ENCODE measurements at regions not wholly inside any gene's neighbourhood (a gene's known extent, or its start where the extent isn't known, plus 50 kb on each side); places are given as distances from the start of the nearest gene placed in this dataset.
"Not testable (repeated sequence)": the region's sequence is repeated elsewhere in the genome, so short reads cannot be mapped to it uniquely, and the experiment has no call there.

- intact Hi-C loops (cut with micrococcal nuclease): no loop called here
Measured at GRCh38 chrX:111041018-111041462, 55.0 kb upstream of the PAK3 start.

- intact Hi-C loops (cut with micrococcal nuclease): no loop called here
Measured at GRCh38 chrX:111040377-111041017, 55.5 kb upstream of the PAK3 start.

- intact Hi-C loops (cut with micrococcal nuclease): no loop called here
Measured at GRCh38 chrX:111039606-111040005, 56.4 kb upstream of the PAK3 start.

GRCh38 chrX:111035991-111036390 is 60.0 kb upstream of the PAK3 start:
- intact Hi-C loops (cut with micrococcal nuclease): no loop called here

DNA sequence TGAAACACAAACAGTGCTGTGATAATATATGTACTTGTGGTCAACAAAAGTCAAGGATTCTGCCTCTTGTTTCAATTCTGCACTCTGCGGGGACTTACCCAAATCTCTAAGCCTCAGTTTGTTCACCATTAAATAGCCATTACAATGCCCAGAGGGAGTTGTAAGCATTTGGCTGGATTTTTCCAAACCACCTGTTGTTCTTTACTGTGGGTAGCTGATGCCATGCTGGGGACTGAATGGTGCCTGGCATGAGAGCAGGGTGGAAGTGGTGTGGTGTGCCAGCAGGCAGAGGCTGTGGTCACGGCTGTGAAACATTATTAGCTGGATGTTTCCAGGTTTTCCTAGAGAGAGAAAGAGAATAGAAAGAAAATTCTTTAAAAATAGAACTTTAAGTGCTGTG is 60.7 kb upstream of the PAK3 start:
- intact Hi-C loops (cut with micrococcal nuclease): no loop called here

DNA sequence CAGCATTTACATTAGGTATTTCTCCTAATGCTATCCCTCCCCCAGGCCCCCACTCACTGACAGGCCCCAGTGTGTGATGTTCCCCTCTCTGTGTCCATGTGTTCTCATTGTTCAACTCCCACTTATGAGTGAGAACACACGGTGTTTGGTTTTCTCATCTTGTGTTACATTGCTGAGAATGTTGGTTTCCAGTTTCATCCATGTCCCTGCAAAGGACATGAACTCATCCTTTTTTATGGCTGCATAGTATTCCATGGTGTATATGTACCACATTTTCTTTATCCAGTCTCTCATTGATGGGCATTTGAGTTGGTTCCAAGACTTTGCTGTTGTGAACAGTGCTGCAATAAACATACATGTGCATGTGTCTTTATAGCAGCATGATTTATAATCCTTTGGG is 73.0 kb upstream of the PAK3 start:
- intact Hi-C loops (cut with micrococcal nuclease): not testable (repeated sequence)

- intact Hi-C loops (cut with micrococcal nuclease): no loop called here
Measured at GRCh38 chrX:111020283-111020682, 75.7 kb upstream of the PAK3 start.

- intact Hi-C loops (cut with micrococcal nuclease): no loop called here
Measured at GRCh38 chrX:111013778-111014455, 82.1 kb upstream of the PAK3 start.

DNA sequence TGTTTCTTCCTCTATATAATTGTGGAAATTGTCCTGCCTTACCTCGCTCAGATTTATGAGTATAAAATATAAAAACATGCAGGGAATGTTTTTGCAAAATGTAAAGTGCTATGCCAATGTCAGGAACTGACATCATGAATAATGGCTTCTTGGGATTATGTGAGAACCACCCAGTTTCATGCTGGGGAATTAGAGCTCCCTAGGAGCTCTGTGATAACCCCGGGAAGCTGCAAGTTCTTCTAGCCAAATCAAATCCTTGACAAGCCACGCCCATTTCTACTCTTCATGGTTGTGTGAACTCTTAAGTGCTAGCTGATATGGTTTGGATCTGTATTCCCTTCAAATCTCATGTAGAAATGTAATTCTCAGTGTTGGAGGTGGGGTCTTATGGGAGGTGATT is 85.9 kb upstream of the PAK3 start:
- intact Hi-C loops (cut with micrococcal nuclease): no loop called here

DNA sequence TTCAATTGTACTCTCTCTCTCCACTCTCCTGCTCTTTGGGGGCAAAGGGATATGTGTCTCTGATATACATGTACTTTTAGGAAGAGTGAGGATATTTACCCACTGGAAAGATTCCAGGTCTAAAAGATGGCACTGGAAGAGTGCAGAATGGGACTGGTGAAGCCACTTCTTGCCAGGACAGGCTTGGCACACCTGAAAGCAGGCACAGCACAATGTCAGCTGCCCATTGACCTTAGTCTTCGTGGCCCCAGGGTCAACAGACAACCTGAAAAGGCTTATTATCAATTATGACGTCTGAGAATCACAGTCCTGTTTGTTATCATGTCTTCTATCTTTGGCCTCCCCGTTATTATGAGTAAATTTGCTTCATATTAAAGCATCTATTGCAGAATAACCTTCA is 86.7 kb upstream of the PAK3 start:
- intact Hi-C loops (cut with micrococcal nuclease): no loop called here

DNA sequence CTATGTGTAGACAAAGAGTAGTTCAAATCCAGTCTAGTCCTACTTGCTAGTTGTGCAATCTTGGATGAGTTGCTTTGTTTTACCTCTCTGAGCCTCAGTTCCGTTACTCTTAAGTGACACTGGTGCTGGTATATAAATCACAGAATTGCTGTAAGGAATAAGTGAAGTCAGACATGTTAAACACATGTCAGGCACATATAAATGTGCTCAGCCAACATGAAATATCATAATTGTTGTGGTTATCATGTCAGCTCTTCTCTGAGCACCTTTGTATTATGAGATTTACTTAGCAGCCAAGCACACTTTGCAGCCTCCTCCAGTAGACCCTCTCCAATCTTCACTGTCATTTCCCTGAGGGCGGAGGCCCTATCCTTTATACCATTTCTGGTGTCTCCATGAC is 87.9 kb upstream of the PAK3 start:
- intact Hi-C loops (cut with micrococcal nuclease): no loop called here

GRCh38 chrX:111007238-111007637 is 88.8 kb upstream of the PAK3 start:
- intact Hi-C loops (cut with micrococcal nuclease): no loop called here

DNA sequence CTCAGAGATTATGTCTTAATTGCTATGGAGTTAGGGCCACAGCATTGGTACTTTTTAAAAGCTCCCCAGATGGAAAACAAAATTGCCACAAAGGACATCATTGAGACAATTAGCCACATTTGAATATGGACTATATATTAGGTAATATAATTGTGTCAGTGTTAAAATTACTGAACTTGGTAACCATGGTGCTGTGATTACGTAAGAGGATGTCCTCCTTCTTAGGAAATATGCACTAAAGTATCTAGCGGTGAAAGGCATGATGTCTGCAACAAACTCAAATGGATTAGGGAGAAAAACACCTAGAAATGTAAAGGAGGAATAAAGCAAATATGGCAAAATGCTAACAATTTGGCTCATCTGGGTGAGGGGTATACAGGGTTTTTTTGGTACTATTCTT is 89.9 kb upstream of the PAK3 start:
- intact Hi-C loops (cut with micrococcal nuclease): no loop called here

GRCh38 chrX:111005166-111005565 is 90.8 kb upstream of the PAK3 start:
- intact Hi-C loops (cut with micrococcal nuclease): no loop called here

DNA sequence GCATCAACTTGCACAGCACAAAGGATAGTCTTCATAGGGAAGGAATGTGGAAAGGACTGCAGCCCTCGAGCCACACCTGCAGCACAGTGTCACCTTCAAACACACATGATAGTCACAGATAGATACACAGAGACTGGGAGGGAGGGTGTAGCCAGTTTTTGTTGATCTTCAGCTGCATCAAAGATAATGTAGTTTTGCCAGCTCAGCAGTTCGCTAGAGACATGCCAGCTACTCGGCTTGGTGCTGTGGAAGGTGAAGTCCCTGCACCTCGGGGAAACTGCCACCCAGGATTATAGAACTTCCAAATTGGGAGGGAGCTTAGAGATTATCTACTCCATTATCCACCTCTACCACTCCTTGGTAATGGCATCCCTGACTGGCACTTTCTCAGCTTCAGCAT is 92.9 kb upstream of the PAK3 start:
- intact Hi-C loops (cut with micrococcal nuclease): no loop called here

- intact Hi-C loops (cut with micrococcal nuclease): loop anchor here (1.0 kb wide), 2 partner anchors 108 to 252 kb away; no protein-coding TSS in a partner anchor
Measured at GRCh38 chrX:110992611-110993010, 103.4 kb upstream of the PAK3 start.

DNA sequence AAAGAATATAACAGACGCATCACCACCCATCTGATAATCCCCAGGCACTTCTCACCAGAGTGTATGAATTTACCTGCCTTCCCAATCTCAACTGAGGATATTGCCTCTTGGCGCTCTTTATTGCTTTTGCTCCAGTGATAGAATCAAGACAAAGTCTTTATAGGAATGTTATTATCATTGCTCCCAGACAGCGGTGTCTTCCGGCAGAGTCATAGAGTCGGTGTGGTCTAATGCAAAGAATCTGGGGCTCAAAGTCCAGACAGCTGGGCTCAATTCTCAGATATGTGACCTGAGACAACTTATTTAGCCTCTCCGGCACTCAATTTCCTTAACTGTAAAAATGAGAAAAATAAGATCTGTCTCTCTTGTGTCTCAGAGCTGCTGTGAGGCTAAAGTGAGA is 106.1 kb upstream of the PAK3 start:
- intact Hi-C loops (cut with micrococcal nuclease): no loop called here

- intact Hi-C loops (cut with micrococcal nuclease): no loop called here
Measured at GRCh38 chrX:110989447-110989846, 106.5 kb upstream of the PAK3 start.

DNA sequence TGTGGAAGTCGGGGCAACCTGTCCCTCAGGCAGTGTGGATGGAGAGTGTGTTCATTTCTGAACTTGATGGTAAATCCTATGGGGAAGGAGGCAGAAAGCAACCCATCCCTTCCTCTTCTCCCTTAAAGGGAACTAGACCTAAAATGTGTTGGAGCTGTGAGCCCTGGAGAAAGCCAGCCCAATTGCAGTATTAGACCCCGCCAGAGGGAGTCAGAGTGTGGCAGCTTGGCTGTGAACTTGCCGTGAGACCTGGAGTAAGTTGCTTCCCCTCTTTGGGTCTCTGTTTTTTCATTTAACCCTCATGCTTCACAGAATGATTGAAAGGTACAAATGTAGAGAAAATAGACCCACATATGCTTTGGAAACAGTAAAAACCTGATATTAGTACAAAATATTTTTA is 108.7 kb upstream of the PAK3 start:
- intact Hi-C loops (cut with micrococcal nuclease): no loop called here

DNA sequence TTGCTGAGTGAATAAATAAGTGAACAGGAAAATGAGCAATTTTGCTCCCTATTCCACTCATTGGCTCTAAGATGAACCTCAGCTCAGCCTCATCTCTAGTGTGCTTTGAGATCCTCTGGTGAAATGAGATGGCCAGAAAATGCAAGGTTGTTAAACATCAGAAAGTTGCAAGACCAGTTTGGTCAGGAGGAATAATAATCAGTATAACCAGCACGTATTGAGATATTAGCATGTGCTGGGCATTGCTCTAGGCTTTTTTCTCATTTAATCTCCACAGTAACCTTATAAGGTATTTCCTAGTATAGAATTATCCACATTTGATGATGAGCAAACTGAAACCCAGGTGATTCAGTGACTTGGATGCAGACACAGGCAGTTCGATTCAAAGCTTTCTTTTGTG is 110.5 kb upstream of the PAK3 start:
- intact Hi-C loops (cut with micrococcal nuclease): no loop called here

DNA sequence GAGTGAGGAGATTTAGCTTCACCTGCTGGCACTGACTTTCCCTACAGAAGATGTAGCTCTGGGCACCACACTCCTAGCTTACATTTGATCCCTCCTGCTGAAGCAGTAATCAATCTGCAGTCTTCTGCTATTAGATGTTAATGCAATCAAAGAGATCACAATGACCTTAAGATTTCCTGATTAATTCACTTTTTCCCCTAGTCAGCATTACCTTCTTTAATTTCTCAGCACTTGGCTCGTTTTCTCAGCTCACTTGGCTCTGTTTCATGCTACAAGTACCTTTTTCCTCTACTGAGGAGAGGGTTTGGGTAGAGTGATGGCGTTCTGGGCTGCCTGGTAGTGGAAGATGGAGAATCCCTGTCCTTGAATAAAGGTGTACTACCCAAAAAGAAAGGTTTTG is 113.0 kb upstream of the PAK3 start:
- intact Hi-C loops (cut with micrococcal nuclease): no loop called here

GRCh38 chrX:110966839-110967238 is 129.2 kb upstream of the PAK3 start:
- intact Hi-C loops (cut with micrococcal nuclease): no loop called here

DNA sequence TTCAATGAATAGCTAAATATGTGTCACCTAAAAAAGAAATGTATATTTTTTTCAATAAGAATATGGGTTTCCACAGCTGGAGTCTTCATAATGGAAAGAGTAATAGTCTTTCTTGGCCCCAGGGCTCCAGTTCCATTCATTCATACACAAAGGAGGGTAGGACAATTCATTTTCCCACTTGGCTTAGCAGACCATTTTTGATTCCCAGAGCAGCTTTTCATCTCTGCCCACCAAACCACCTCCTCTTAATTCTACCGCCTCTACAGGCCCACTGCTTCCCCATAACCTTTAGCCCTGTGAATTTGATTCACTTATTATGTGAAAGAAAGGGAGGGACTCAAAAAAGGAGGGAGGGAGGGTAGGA is 129.9 kb upstream of the PAK3 start:
- intact Hi-C loops (cut with micrococcal nuclease): no loop called here

All from T-helper 1 cell treated with Interleukin-12 subunit alpha and Interleukin-12 subunit beta and Interleukin-4 antibody, amounts not matched to agents 30 ng/mL and 1 ng/mL, for 36 hours (primary cell).